Duodenal mucosa (tissue), 2 donors: ENCODE measurements at regions not wholly inside any gene's neighbourhood (a gene's known extent, or its start where the extent isn't known, plus 50 kb on each side); places are given as distances from the start of the nearest gene placed in this dataset.

Source experiments
- H3K27ac ChIP-seq: one replicate; pipeline ENCODE4 v1.7.0; 2013; ENCODE audit warnings: low read depth, low read length
- H3K27me3 ChIP-seq, 2 donors: one replicate each; pipeline ENCODE4 v1.7.0; 2013; ENCODE audit warnings: low read length in 2 of 2, control low read depth in 1 of 2; ENCODE audit not compliant: insufficient read depth in 2 of 2, control insufficient read depth in 1 of 2
- H3K36me3 ChIP-seq, 2 donors: one replicate each; pipeline ENCODE4 v1.7.0; 2013; ENCODE audit warnings: low read length in 2 of 2, control low read depth in 1 of 2; ENCODE audit not compliant: insufficient read depth in 2 of 2, control insufficient read depth in 1 of 2
- H3K4me1 ChIP-seq, 2 donors: one replicate each; pipeline ENCODE4 v1.7.0; 2013; ENCODE audit warnings: low read length in 2 of 2, control low read depth in 1 of 2; ENCODE audit not compliant: insufficient read depth in 2 of 2, control insufficient read depth in 1 of 2
- H3K4me3 ChIP-seq, 2 donors: one replicate each; pipeline ENCODE4 v1.7.0; 2013; ENCODE audit warnings: low read length in 2 of 2, low read depth in 1 of 2
- H3K9ac ChIP-seq, 2 donors: one replicate each; pipeline ENCODE4 v1.7.0; 2013; ENCODE audit warnings: low read length in 2 of 2, low read depth in 1 of 2
- H3K9me3 ChIP-seq, 2 donors: one replicate each; pipeline ENCODE4 v1.7.0; 2013; ENCODE audit warnings: low read length in 2 of 2, control low read depth in 1 of 2; ENCODE audit not compliant: control insufficient read depth in 1 of 2

- Histone ChIP-seq H3K9me3 (no peaks in the 10 kb centered on the region), H3K27me3 (no peaks in the 10 kb centered on the region), H3K27ac (no peak overlapping the region), H3K4me1 (peaks cover 0 to 8% of the 10 kb centered on the region in 2 donors), H3K36me3 (no peaks in the 10 kb centered on the region), H3K9ac (no peak overlapping the region), H3K4me3 (no peak overlapping the region)
Measured at GRCh38 chr4:74658116-74658515, 136.2 kb downstream of the BTC start.

GRCh38 chr4:74659576-74660411 is 134.5 kb downstream of the BTC start:
- no peaks in the 10 kb centered on the region for H3K27me3 ChIP-seq
- no peak overlapping the region for H3K9ac ChIP-seq
- no peaks in the 10 kb centered on the region for H3K36me3 ChIP-seq
- H3K4me3 ChIP-seq = no peak overlapping the region
- no peaks in the 10 kb centered on the region for H3K9me3 ChIP-seq
- H3K4me1 ChIP-seq = peaks cover 0 to 8% of the 10 kb centered on the region in 2 donors
- no peak overlapping the region for H3K27ac ChIP-seq

- no peaks in the 10 kb centered on the region for H3K27me3 ChIP-seq
- H3K4me1 ChIP-seq = peaks cover 0 to 8% of the 10 kb centered on the region in 2 donors
- no peaks in the 10 kb centered on the region for H3K9me3 ChIP-seq
- H3K36me3 ChIP-seq = no peaks in the 10 kb centered on the region
- no peak overlapping the region for H3K4me3 ChIP-seq
- no peak overlapping the region for H3K9ac ChIP-seq
- H3K27ac ChIP-seq = no peak overlapping the region
Measured at GRCh38 chr4:74660866-74661265, 133.5 kb downstream of the BTC start.

GRCh38 chr4:74661427-74662201 is 132.7 kb downstream of the BTC start:
- H3K27ac ChIP-seq = no peak overlapping the region
- H3K4me1 ChIP-seq = peaks cover 0 to 8% of the 10 kb centered on the region in 2 donors
- H3K27me3 ChIP-seq = no peaks in the 10 kb centered on the region
- H3K36me3 ChIP-seq = no peaks in the 10 kb centered on the region
- H3K4me3 ChIP-seq = no peak overlapping the region
- H3K9ac ChIP-seq = no peak overlapping the region
- no peaks in the 10 kb centered on the region for H3K9me3 ChIP-seq

GRCh38 chr4:74663631-74664030 is 130.7 kb downstream of the BTC start:
- no peaks in the 10 kb centered on the region for H3K36me3 ChIP-seq
- H3K4me3 ChIP-seq = no peak overlapping the region
- no peaks in the 10 kb centered on the region for H3K27me3 ChIP-seq
- no peaks in the 10 kb centered on the region for H3K9me3 ChIP-seq
- H3K4me1 ChIP-seq = peaks cover 6 to 19% of the 10 kb centered on the region in 2 donors
- no peak overlapping the region for H3K9ac ChIP-seq
- H3K27ac ChIP-seq = no peak overlapping the region

- H3K27me3 ChIP-seq = no peaks in the 10 kb centered on the region
Measured at GRCh38 chr4:74665346-74665745, 129.0 kb downstream of the BTC start.

GRCh38 chr4:74665876-74666275 is 128.4 kb downstream of the BTC start:
- Histone ChIP-seq H3K27me3 (no peaks in the 10 kb centered on the region), H3K9me3 (no peaks in the 10 kb centered on the region), H3K27ac (no peak overlapping the region), H3K9ac (no peak overlapping the region), H3K36me3 (no peaks in the 10 kb centered on the region), H3K4me3 (no peak overlapping the region), H3K4me1 (peaks cover 7 to 12% of the 10 kb centered on the region in 2 donors)

More at GRCh38 chr4:74665346-74665745, 129.0 kb downstream of the BTC start:
- Histone ChIP-seq H3K4me3 (no peak overlapping the region), H3K9ac (no peak overlapping the region), H3K9me3 (no peaks in the 10 kb centered on the region), H3K36me3 (no peaks in the 10 kb centered on the region), H3K4me1 (peaks cover 7 to 12% of the 10 kb centered on the region in 2 donors), H3K27ac (no peak overlapping the region)

- H3K9ac ChIP-seq = no peak overlapping the region
- no peak overlapping the region for H3K4me3 ChIP-seq
- H3K27me3 ChIP-seq = no peaks in the 10 kb centered on the region
- no peaks in the 10 kb centered on the region for H3K36me3 ChIP-seq
- H3K4me1 ChIP-seq = peaks cover 7 to 12% of the 10 kb centered on the region in 2 donors
- no peak overlapping the region for H3K27ac ChIP-seq
- H3K9me3 ChIP-seq = no peaks in the 10 kb centered on the region
Measured at GRCh38 chr4:74667438-74667837, 126.9 kb downstream of the BTC start.

- peaks cover 7 to 12% of the 10 kb centered on the region in 2 donors for H3K4me1 ChIP-seq
- no peaks in the 10 kb centered on the region for H3K36me3 ChIP-seq
- no peak overlapping the region for H3K9ac ChIP-seq
Measured at GRCh38 chr4:74667944-74668343, 126.4 kb downstream of the BTC start.

GRCh38 chr4:74669702-74670101 is 124.6 kb downstream of the BTC start:
- Histone ChIP-seq H3K36me3 (no peaks in the 10 kb centered on the region), H3K9ac (no peak overlapping the region), H3K4me1 (peaks cover 7 to 12% of the 10 kb centered on the region in 2 donors), H3K27ac (no peak overlapping the region), H3K27me3 (no peaks in the 10 kb centered on the region), H3K9me3 (no peaks in the 10 kb centered on the region), H3K4me3 (no peak overlapping the region)

More at GRCh38 chr4:74667944-74668343, 126.4 kb downstream of the BTC start:
- H3K9me3 ChIP-seq = no peaks in the 10 kb centered on the region
- no peak overlapping the region for H3K27ac ChIP-seq
- H3K27me3 ChIP-seq = no peaks in the 10 kb centered on the region
- H3K4me3 ChIP-seq = no peak overlapping the region
